H1 (cell line): ENCODE measurements at regions not wholly inside any gene's neighbourhood (a gene's known extent, or its start where the extent isn't known, plus 50 kb on each side); places are given as distances from the start of the nearest gene placed in this dataset.

Source experiments
- CTCF ChIA-PET: fragments of 300-600 bp; sonication (Branson Sonifier 250); formaldehyde crosslinking; loops from one replicate; lab custom pipeline; 2021; ENCODE audit not compliant: partially characterized antibody; lab: Charles Lee
- POLR2A ChIA-PET: fragments of 300-600 bp; sonication (Branson Sonifier 250); formaldehyde crosslinking; loops from one replicate; lab custom pipeline; 2021; ENCODE audit warnings: inconsistent platforms; ENCODE audit not compliant: partially characterized antibody; lab: Charles Lee
- DNase-seq, 2 experiments: peaks; one replicate each; pipeline versions ENCODE4 v3.0.0 to v3.0.0-alpha.2; 2010 to 2022; ENCODE audit warnings: low spot score in 2 of 2, low read depth in 1 of 2, mixed read lengths in 1 of 2
- FAIRE-seq: peaks from 2 replicates; lab custom pipeline; 2011; peaks lifted over from hg19 to GRCh38; lab: Jason Lieb, UNC
- H2AFZ ChIP-seq: 2 replicates; pipeline ENCODE4 v1.8.1; 2012; ENCODE audit warnings: low read length, inconsistent platforms
- H2AK5ac ChIP-seq: 2 replicates; pipeline ENCODE4 v1.6.1; 2013; ENCODE audit warnings: low read depth, low read length
- H2BK120ac ChIP-seq: replicated peaks from 2 replicates; pipeline ENCODE3; 2013; ENCODE audit warnings: low read depth, low read length, inconsistent platforms
- H2BK12ac ChIP-seq: 2 replicates; pipeline ENCODE4 v1.6.1; 2013; ENCODE audit warnings: low read depth, low read length
- H2BK15ac ChIP-seq: 2 replicates; pipeline ENCODE4 v1.6.1; 2013; ENCODE audit warnings: low read length
- H2BK20ac ChIP-seq: 2 replicates; pipeline ENCODE4 v1.6.1; 2013; ENCODE audit warnings: low read length
- H2BK5ac ChIP-seq: 2 replicates; pipeline ENCODE4 v1.6.1; 2013; ENCODE audit warnings: low read depth, low read length
- H3K14ac ChIP-seq: 2 replicates; pipeline ENCODE4 v1.6.1; 2013; ENCODE audit warnings: inconsistent platforms; ENCODE audit not compliant: insufficient read length
- H3K18ac ChIP-seq: 2 replicates; pipeline ENCODE4 v1.6.1; 2013; ENCODE audit warnings: low read length; ENCODE audit errors: extremely low read depth
- H3K23ac ChIP-seq: 2 replicates; pipeline ENCODE4 v1.6.1; 2013; ENCODE audit warnings: inconsistent platforms; ENCODE audit not compliant: insufficient read length
- H3K23me2 ChIP-seq: 2 replicates; pipeline ENCODE4 v1.6.1; 2013; ENCODE audit warnings: low read depth, low read length
- H3K27ac ChIP-seq: 2 replicates; pipeline ENCODE4 v1.6.1; 2011; ENCODE audit warnings: low read depth, low read length, inconsistent platforms
- H3K27me3 ChIP-seq, 4 experiments: replicated peaks in 1 of 4; 1 replicate in 1 of 4; 2 replicates in 3 of 4; pipeline versions ENCODE4 v1.6.1 to v1.8.1; 2011 to 2013; ENCODE audit warnings: low read length in 3 of 4, mild to moderate bottlenecking in 3 of 4, inconsistent platforms in 2 of 4, mixed read lengths in 2 of 4, moderate library complexity in 1 of 4; ENCODE audit not compliant: control insufficient read depth in 3 of 4, insufficient read depth in 3 of 4; ENCODE audit errors: extremely low read depth in 1 of 4
- H3K36me3 ChIP-seq, 4 experiments: 2 replicates each; pipeline versions ENCODE4 v1.6.1 to v1.8.1; 2011 to 2013; ENCODE audit warnings: mild to moderate bottlenecking in 4 of 4, low read length in 3 of 4, moderate library complexity in 2 of 4, control low read depth in 1 of 4, inconsistent platforms in 1 of 4; ENCODE audit not compliant: insufficient read depth in 4 of 4, control insufficient read depth in 2 of 4
- H3K4ac ChIP-seq: replicated peaks from 2 replicates; pipeline ENCODE3; 2013; ENCODE audit warnings: low read length, low read depth, mixed read lengths, inconsistent platforms; ENCODE audit not compliant: insufficient read length
- H3K4me1 ChIP-seq, 4 experiments: replicated peaks in 1 of 4; 1 replicate in 1 of 4; 2 replicates in 3 of 4; pipeline versions ENCODE4 v1.6.1 to v1.8.1; 2011 to 2013; ENCODE audit warnings: low read length in 3 of 4, inconsistent platforms in 2 of 4, mixed read lengths in 1 of 4; ENCODE audit not compliant: insufficient read depth in 4 of 4, control insufficient read depth in 3 of 4
- H3K4me2 ChIP-seq, 2 experiments: 2 replicates each; pipeline versions ENCODE4 v1.6.1 to v1.8.1; 2011 to 2013; ENCODE audit warnings: low read depth in 2 of 2, low read length in 2 of 2, control low read depth in 1 of 2, inconsistent platforms in 1 of 2, mild to moderate bottlenecking in 1 of 2; ENCODE audit not compliant: insufficient read depth in 1 of 2
- H3K4me3 ChIP-seq, 4 experiments: fragments of 200-600, 300-600 bp in 1 of 4; sonication (generic), shearing (Covaris generic), sonication (Bioruptor Twin) in 1 of 4; 2 replicates each; pipeline versions ENCODE4 v1.5.1 to v1.8.1; 2011 to 2016; ENCODE audit warnings: low read length in 4 of 4, low read depth in 3 of 4, control low read depth in 2 of 4, inconsistent platforms in 2 of 4, mild to moderate bottlenecking in 2 of 4, mixed read lengths in 1 of 4, moderate library complexity in 1 of 4; ENCODE audit not compliant: insufficient read depth in 2 of 4; ENCODE audit errors: extremely low read depth in 1 of 4
- H3K56ac ChIP-seq: replicated peaks from 2 replicates; pipeline ENCODE3; 2013; ENCODE audit warnings: low read depth, mild to moderate bottlenecking, mixed read lengths, low read length, inconsistent platforms; ENCODE audit not compliant: insufficient read length
- H3K79me1 ChIP-seq: 2 replicates; pipeline ENCODE4 v1.6.1; 2013; ENCODE audit warnings: low read depth, low read length, control low read depth
- H3K79me2 ChIP-seq, 2 experiments: 2 replicates each; pipeline versions ENCODE4 v1.6.1 to v1.8.1; 2012 to 2013; ENCODE audit warnings: low read length in 2 of 2, mild to moderate bottlenecking in 2 of 2, inconsistent platforms in 1 of 2; ENCODE audit not compliant: insufficient read depth in 2 of 2, control insufficient read depth in 1 of 2
- H3K9ac ChIP-seq, 4 experiments: replicated peaks in 1 of 4; 1 replicate in 1 of 4; 2 replicates in 3 of 4; pipeline versions ENCODE4 v1.6.1 to v1.8.1; 2011 to 2013; ENCODE audit warnings: low read depth in 3 of 4, low read length in 3 of 4, control low read depth in 2 of 4, mild to moderate bottlenecking in 2 of 4, moderate library complexity in 2 of 4, inconsistent platforms in 1 of 4; ENCODE audit errors: extremely low read depth in 1 of 4
- H3K9me3 ChIP-seq, 2 experiments: 2 replicates each; pipeline versions ENCODE4 v1.6.1 to v1.8.1; 2012 to 2013; ENCODE audit warnings: mild to moderate bottlenecking in 2 of 2, moderate library complexity in 2 of 2, control low read depth in 1 of 2, inconsistent platforms in 1 of 2, low read depth in 1 of 2, low read length in 1 of 2, mixed read lengths in 1 of 2; ENCODE audit not compliant: insufficient read depth in 2 of 2
- H4K20me1 ChIP-seq, 2 experiments: replicated peaks in 1 of 2; 2 replicates each; pipeline versions ENCODE3 to v1.8.1; 2011 to 2013; ENCODE audit warnings: inconsistent platforms in 2 of 2, low read length in 2 of 2, mild to moderate bottlenecking in 1 of 2; ENCODE audit not compliant: insufficient read depth in 2 of 2, control insufficient read depth in 1 of 2
- H4K5ac ChIP-seq: 2 replicates; pipeline ENCODE4 v1.6.1; 2013; ENCODE audit warnings: low read length, low read depth, mixed read lengths, inconsistent platforms; ENCODE audit not compliant: insufficient read length
- H4K8ac ChIP-seq: 2 replicates; pipeline ENCODE4 v1.8.0; 2013; ENCODE audit warnings: mild to moderate bottlenecking, moderate library complexity, low read length, inconsistent platforms; ENCODE audit not compliant: insufficient read depth; ENCODE audit errors: extremely low read depth
- H4K91ac ChIP-seq: replicated peaks from 2 replicates; pipeline ENCODE3; 2013; ENCODE audit warnings: low read length, mixed read lengths, inconsistent platforms; ENCODE audit not compliant: insufficient read length
- CBX5 ChIP-seq: fragments of 300-800, 300-1000 bp; sonication (generic); IDR thresholded peaks from 2 replicates; pipeline ENCODE4 v1.7.1; 2016; ENCODE audit warnings: antibody characterized with exemption, low read length, low read depth
- CHD1 ChIP-seq: IDR thresholded peaks from 2 replicates; pipeline ENCODE4 v1.6.1; 2012; ENCODE audit warnings: low read depth, low read length, improper control_type of control experiment
- GTF2F1 ChIP-seq: IDR thresholded peaks from 2 replicates; pipeline ENCODE4 v1.6.1; 2012; ENCODE audit warnings: low read depth, low read length, improper control_type of control experiment, borderline replicate concordance
- HDAC2 ChIP-seq, 2 experiments: fragments of 300-600 bp in 1 of 2; sonication (generic) in 1 of 2; IDR thresholded peaks; 2 replicates each; pipeline ENCODE4 v1.6.1; 2011 to 2012; ENCODE audit warnings: low read depth in 2 of 2, low read length in 2 of 2, mild to moderate bottlenecking in 2 of 2, moderate library complexity in 2 of 2, borderline replicate concordance in 1 of 2, inconsistent platforms in 1 of 2
- POLR2AphosphoS5 ChIP-seq: IDR thresholded peaks from 2 replicates; pipeline ENCODE4 v1.6.1; 2011; ENCODE audit warnings: low read depth, low read length
- RXRA ChIP-seq: IDR thresholded peaks from 2 replicates; pipeline ENCODE4 v1.6.1; 2011; ENCODE audit warnings: low read depth, mild to moderate bottlenecking, low read length, moderate library complexity; ENCODE audit not compliant: insufficient read depth
- SAP30 ChIP-seq: fragments of 300-600 bp; sonication (generic); IDR thresholded peaks from 2 replicates; pipeline ENCODE4 v1.7.1; 2012; ENCODE audit warnings: low read length, moderate library complexity, mild to moderate bottlenecking, inconsistent platforms; ENCODE audit not compliant: insufficient read depth, insufficient replicate concordance
- SIX5 ChIP-seq: IDR thresholded peaks from 2 replicates; pipeline ENCODE4 v1.6.1; 2011; ENCODE audit warnings: mild to moderate bottlenecking, low read depth, low read length
- SP4 ChIP-seq: IDR thresholded peaks from 2 replicates; pipeline ENCODE4 v1.6.1; 2012; ENCODE audit warnings: low read length, inconsistent platforms
- TBP ChIP-seq: IDR thresholded peaks from 2 replicates; pipeline ENCODE4 v1.6.1; 2011; ENCODE audit warnings: low read depth, low read length, improper control_type of control experiment
- TEAD4 ChIP-seq: IDR thresholded peaks from 2 replicates; pipeline ENCODE4 v1.6.1; 2012; ENCODE audit warnings: low read depth, low read length, inconsistent platforms, mixed read lengths
- YY1 ChIP-seq: IDR thresholded peaks from 2 replicates; pipeline ENCODE4 v1.6.1; 2011; ENCODE audit warnings: low read depth, mild to moderate bottlenecking, low read length
- WGBS, 2 experiments: shearing (Covaris generic) in 1 of 2; methylation state at CpG; one replicate each; pipeline versions ENCODE4 v1.1.6 to v1.1.7; 2013 to 2015; ENCODE audit warnings: low lambda C conversion rate in 2 of 2, mixed read lengths in 2 of 2, inconsistent platforms in 1 of 2, low coverage in 1 of 2, missing lambda C conversion rate in 1 of 2; ENCODE audit not compliant: insufficient replicate concordance in 2 of 2, insufficient coverage in 1 of 2, insufficient read length in 1 of 2; ENCODE audit errors: extremely low coverage in 1 of 2, missing lambda C conversion rate in 1 of 2; 5-methylcytosine and 5-hydroxymethylcytosine counted together

GRCh38 chr1:164958982-164959768 lies 397.3 kb downstream of the LMX1A start:
- Histone ChIP-seq H3K27me3 (peaks cover 0 to 1% (median 0%) of the 10 kb centered on the region in 4 experiments; a peak in 1 of 7 replicates), H3K23ac (no peak overlapping the region), H2BK120ac (no peak overlapping the region), H2BK5ac (no peak overlapping the region), H3K18ac (no peak overlapping the region), H2BK12ac (no peak overlapping the region), H4K8ac (no peak overlapping the region), H3K36me3 (no peaks in the 10 kb centered on the region), H3K4me2 (no peak overlapping the region), H2BK15ac (no peak overlapping the region), H4K5ac (no peak overlapping the region), H2AFZ (no peak overlapping the region), H3K79me2 (no peaks in the 10 kb centered on the region), H3K9ac (no peak overlapping the region), H3K56ac (no peak overlapping the region), H3K4me3 (no peak overlapping the region), H3K27ac (no peak overlapping the region), H3K9me3 (no peaks in the 10 kb centered on the region), H4K91ac (no peak overlapping the region), H2AK5ac (no peak overlapping the region), H3K4me1 (no peaks in the 10 kb centered on the region), H3K4ac (no peak overlapping the region), H3K14ac (no peak overlapping the region), H4K20me1 (no peaks in the 10 kb centered on the region), H2BK20ac (no peak overlapping the region), H3K79me1 (no peaks in the 10 kb centered on the region), H3K23me2 (no peaks in the 10 kb centered on the region)
- CTCF ChIA-PET: interaction anchor here (0.6 to 1.6 kb wide), 3 partner anchors 39 to 850 kb away, joined by 3 to 4 read pairs (median 3); no protein-coding TSS in a partner anchor
- POLR2A ChIA-PET: no interaction called here
- TF ChIP-seq TEAD4 (no peak), TBP (no peak), CBX5 (no peak), SAP30 (no peak), GTF2F1 (no peak), SIX5 (no peak), RXRA (no peak), HDAC2 (IDR thresholded peaks at IDR 0.05; ENCODE audit: borderline replicate concordance in 1 of 2, low read depth in 2 of 2, low read length in 2 of 2) (no peak), SP4 (no peak), POLR2AphosphoS5 (no peak), CHD1 (no peak), YY1 (no peak)
- DNase-seq (no peak), FAIRE-seq (no peak)
- 84% methylated on average over 6 of the region's 6 CpGs; no CpG with 5 or more reads in 1 of the 2 experiments for WGBS, 2 experiments
